T-helper 2 cell (primary cell): ENCODE measurements at regions not wholly inside any gene's neighbourhood (a gene's known extent, or its start where the extent isn't known, plus 50 kb on each side); places are given as distances from the start of the nearest gene placed in this dataset.

Experiments used
- DNase-seq, 5 experiments: peaks; one replicate each; pipeline versions ENCODE4 v3.0.0 to v3.0.0-alpha.2; 2012 to 2022

DNA sequence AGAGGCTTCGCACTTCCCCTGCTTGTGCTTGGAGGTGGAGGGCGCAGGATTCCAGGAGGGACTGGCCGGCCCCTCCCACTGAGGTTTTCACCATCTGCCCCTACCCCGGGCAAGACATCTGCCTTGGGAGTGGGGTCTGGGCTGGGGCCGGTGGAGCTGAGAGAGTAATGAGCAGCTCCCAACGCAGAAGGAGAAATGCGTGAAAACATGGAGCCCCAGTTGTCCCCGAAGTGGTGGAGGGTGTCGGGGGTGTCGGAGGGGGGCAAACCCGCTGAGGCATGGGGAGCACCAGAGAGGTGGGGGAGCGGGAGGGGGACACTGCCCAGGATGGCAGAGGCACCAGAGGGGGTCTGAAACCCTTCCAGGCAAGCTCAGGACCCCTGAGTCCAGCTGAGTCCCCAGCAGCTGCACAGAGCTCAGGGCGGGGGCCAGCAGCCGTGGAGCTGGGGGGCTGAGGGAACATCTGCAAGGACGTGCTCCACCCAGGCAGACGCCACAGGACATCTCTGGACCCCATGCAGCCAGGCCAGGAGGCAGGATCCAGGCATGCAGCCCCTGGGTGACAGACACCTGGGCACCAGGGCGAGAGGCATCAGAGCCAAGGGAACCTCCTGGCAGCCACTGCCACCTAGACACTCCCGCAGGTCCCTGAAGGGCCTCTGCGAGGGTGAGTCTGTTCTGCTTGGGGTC, 110.6 kb downstream of the SIK1 start:
- no peak for DNase-seq

DNA sequence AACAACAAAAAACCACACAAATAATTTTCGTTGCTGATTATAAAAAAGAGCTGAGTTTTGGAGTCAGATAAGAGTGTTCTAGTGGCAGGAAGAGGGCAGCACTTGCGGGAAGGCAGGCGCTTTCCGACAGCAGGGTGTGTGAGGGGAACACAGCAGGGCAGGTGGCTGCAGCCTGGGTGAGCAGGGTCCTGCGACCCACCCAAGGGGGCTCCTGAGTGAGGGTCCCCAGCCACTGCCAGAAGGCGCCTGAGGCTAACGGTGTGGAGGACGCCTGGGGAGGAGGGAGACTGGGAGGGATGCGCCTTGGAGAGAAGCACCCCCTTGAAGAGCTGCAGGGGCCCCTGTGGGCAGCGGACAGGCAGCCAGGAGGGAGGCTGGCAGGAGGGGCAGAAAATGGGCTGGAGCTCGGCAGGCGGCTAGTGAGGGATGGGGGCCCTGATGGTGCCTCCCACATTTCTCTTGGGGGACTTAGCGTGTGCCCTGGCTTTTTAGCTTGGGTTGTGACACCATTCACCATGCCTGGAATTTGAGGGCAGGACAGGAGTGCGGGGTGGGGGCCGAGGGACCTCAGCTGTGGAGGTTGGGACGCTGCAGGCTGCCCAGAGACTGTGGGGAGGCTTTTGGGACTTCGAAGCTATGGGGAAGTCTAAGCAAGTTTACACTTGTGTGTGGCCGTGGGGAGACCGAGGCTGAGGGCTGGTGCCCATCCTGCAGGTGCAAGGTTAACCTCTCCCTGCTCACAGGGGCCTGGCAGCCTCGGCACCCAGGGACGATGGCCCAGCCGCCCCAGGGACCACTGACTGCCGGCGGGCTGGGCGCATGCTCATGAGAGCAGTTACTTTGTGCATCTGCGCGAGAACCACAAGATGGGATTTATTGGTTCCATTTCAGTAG, 111.4 kb downstream of the SIK1 start:
- peak in 2 of 5 experiments; percentile 19 to 31 for DNase-seq

DNA sequence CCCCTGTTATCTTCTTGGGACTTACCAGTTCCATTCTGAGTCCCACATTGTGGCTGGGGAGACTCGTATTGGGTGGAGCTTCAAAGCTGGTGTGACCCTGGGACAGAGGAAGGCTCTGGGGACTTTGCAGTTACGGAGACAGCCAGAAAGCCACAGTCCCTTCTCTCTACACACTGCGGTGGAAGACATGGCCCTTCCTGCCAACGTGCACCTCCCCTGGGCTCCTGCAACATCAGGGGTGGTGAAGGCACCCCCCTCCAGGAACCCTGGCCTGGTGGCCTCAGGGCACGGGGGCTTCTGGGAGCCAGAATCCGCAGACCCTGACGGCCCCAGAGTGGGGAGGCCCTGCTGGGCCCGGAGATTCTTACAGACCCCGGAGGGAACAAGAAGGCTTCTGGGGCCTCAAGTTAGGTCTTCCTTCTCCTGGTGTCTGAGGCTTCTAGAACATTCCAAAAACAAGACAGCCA, 113.0 kb downstream of the SIK1 start:
- DNase-seq = no peak

DNA sequence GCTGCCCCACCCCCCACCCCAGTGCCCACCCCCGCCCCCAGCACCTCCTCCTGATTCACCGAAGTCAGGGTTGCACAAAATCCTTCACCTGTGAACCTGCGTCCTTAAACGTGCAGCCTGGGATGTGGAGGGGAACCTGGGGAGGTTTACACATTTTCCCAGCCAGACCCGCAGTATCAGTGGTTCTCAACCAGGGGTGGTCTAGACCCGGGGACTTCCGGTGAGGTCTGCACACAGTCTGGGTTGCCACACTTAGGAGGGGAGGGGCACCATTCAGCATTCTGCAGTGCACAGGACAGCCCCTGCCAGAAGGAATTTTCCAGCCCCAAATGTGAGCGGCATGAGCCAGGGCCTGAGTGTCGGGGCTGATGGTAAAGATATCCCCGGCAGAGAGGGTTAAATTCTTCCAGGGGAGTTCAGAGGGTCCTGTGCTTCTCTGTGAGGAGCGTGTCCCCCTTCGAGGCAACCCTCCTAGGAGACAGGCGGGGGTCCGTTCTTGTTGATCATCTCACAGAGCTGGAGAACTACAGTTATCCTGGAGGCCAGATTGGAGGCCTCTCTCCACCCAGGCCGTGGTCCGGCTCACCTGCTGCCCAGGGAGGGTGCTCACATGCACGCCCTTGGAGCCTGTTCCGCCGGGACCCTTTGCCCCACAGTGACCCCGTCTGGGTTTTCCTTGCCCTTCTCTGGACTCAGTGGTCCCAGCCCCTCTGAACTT, 113.6 kb downstream of the SIK1 start:
- DNase-seq = no peak

DNA sequence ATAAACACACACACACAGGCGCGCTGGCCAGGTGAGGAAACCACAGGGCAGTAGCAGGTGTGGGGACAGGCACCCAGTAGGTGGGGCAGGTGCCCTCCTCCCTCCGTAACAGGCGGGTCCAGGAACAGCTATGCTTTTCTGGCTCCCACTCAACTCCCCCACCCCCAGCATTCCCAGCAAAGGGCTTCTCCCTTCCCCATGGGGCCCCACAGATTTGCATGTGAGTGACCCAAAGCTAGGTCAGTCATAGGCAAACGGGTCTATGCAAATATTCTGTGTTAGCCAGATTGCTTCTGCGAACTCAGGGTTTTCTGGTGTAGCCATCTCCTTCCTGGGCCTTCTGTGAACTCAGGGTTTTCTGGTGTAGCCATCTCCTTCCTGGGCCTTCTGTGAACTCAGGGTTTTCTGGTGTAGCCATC, 114.2 kb downstream of the SIK1 start:
- no peak for DNase-seq

DNA sequence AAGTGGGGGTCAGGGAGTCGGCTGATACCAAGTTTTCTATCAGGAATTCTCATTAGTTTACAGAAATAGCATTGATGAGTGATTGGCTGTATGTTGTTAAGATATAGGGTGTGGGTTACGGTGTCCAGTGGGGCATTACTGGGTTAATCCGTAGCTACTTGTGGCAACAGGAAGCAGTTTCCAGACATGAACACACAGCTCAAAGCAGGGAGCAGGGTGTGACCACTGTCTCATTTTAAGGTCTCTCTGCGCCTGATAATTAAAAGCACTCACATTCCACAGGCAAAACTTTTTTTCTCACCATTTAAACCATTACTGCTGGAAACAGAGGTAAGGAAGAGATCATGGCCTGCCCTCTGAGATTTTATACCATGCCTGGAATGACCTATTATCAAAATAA, 114.9 kb downstream of the SIK1 start:
- DNase-seq = no peak

DNA sequence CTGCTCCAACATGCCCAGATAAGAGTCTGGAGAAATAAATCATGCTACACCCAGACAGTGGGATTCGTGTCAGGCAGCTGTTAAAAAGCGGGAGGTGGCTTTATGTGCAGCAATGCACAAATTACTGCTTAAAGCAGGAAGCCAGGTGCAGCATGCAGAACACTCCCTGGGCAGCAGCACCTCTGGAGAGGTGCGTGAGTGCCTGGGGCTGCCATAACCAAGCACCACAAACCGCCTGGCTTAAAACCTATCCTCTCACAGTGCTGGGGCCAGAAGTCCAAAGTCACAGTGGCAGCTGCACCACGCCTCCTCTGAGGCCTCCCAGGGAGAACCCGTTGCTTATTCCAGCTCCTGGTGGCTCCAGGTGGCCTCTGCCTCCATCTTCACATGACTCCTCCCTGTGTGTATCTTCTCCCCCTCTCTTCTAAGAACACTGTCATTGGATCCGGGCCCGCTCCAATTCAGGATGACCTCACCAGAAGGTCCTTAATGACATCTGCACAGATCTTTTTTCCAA, 115.6 kb downstream of the SIK1 start:
- no peak for DNase-seq

DNA sequence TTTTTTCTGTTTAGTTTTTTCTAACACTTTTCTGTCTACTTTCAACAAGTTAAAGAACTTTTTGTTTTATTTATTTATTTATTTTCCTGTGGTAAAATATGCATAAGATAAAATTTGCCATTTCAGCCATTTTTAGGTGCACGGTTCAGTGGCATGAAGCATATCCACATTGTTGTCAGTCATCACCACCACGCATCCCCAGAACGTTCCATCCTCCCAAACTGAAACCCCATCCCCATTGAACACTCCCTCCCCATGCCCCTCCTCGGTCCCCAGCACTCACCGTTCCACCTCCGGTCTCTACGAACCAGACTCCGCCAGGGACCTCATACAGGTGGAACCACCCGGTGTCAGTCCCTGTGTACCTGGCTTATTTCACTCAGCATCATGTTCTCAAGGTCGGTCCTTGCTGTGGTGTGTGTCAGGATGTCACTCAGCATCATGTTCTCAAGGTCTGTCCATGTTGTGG, 118.1 kb downstream of the SIK1 start:
- DNase-seq = no peak

DNA sequence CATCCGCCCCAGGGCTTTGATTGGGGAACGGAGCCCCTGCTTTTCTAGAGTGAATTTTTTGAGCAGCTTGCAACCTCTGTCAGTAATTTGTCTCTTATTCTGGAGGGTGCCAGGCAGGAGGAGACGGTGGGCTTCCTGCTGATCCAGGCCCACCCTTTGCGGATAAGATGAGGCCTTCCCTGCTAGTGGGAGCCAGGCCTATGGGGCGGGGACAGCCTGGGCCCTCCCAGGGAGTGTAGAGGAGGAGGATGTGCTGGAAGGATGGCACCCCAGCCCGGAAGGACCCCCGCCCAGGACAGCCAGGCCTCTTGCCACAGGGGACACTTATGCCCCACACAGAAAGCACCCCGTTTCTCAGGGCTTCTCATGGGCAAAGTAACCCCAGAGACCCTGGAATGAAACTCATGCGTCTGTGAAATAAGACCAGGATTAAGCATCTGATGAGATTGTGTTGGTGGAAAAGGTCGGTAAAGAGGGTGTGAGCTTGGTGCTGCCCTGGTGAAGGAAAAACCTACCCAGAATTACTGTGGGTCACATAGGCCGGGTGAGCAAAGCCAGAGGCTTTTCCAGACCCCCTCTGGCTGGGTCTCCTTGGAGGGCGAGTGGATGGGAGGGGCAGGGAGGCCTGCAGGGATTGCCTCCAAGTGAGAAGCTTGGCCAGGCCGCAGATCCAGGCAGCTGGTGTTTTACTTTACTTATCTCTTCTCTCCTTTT, 118.7 kb downstream of the SIK1 start:
- DNase-seq = no peak

DNA sequence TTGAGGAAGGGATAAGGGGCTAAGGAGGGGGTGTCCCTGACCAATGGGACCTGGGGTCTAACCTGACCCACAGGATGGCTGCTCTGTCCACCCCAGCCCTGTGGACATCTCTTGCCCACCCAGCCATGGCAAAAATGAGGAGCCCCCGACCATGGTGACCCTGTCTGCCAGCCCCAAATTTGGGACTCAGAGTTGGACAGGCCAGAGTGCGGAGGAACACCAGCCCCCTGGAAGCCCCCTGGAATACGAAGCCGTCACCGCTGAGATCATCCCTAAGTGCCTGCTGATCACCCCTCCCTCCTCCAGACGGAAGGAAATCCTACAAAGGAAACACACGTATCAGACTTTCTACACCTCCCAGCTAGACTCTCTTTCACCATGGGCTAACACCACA, 119.3 kb downstream of the SIK1 start:
- DNase-seq = no peak

DNA sequence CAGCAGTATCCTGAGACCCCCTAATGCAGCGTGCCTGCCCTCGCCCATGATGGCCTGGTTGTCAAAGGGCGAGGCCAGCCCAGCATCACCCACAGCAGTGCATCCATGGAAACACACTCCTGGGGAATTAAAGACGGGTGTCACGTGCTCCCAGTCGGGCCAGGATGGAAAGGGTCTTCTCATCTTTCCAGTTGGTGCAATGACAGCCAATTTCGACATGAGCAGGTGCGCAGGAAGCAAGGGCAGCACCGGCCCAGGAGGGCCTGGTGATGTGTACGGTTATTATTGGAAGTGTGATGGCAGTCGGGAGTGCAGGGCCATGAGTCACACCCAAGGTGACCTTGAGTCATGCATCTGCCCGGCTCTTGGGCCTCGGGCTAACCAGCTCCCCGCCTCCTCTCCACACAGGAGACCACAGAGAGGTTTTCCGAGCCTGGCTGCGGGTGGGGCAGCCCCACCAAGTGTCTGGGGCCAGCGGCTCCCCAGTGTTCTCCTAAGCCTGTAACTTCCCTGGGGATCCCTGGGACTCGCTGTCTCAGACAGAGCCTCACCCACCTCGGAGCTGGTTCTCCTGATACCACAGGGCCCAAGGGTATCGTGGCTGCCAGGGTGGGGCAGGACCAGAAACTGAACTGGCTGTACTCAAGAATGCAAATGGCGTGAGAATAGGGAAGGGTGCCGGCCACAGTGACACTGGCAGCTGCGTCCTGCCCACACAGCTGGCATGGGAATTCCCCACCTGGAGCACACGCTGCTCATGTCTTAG, 119.8 kb downstream of the SIK1 start:
- DNase-seq = no peak

DNA sequence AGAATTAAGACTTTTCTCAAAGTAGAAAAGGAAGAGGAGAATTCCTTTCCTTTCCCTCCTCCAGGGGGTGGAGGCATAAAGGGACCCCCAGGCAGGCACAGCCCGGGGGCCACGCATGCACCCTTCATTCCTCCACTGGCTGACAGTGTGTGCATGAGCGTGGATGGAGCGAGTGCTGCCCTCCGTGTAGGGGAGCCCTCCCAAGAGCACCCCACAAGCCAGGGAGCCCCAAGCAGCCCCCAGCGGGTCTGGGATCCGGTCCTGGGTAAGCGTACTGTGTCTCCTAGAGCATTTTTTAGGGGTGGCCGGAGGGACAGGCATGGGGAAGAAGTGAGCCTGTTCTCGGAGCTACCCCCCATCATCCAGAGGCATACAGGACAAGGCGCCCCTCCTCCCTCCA, 120.5 kb downstream of the SIK1 start:
- no peak for DNase-seq

DNA sequence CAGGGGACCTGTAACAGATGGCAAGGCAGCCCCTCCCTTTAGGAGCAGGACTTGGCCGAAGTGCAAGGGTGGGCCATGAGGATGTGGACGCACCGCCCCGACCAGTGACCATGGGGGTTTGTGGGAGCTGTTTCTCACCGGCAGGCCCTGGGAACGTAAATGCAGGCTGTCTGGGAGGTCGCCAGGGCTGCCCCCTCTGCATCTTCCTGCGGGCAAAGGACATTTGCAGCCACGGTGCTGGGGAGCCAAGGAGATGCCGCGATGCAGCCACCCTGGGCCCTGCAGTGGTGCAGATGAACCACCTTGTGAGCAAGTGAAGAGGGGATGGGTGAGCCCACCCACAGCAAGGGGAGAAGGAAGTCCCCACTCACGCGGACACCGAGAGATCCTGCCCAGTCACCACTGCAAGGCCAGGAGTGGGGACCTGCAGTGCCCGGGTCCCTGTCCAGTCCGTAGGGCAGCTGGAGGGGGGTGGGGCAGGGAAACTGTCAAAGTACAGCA, 121.1 kb downstream of the SIK1 start:
- DNase-seq = no peak

DNA sequence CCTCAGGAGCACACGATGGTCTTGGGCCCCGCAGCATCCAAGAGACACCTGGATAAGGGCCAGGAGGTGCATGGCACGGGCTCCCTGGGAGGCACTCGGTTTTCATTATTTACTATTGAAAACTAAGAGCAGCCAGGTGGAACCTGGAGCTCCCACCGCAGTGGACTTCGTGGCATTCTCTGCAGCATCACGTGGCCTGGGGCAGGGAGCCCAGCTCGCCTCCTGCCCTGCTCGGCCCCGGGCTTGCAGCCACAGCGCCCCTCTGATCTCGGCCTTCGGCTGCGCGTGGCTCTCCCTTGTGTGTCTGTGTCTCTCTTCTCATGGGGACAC, 121.6 kb downstream of the SIK1 start:
- no peak for DNase-seq

DNA sequence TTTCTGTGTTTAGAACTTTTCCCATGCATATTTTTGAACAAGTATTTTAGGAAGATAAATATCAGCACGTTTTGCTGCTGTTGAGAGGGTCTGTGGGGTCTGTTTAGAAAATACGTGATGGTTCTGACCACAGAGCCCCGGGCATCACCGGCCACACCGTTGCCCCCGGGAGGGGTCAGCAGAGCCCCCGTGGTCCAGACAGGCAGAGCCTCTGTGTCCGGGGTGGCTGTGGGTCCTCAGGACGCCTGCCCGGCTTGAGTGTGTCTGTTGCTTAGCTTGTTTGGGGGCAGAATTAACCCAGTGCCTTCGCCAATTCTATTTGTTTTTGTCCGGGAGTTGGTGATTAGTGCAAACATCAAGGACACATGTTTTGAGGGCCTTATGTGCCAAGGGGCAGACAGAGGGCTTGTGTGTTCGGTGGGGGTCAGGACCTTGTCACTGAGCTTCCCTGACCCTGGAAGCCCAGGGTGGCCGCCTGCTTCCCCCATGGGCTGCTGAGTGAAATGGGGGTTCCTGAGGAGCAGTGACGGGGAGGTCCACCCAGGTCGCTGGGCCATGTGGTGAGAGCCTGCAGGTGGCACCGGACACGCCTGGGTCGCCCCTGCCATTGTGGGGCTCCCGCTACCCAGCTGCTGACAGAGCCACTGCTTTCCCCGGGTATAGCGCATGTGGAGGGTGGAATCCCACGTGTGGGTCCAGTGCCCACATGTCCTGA, 122.2 kb downstream of the SIK1 start:
- no peak for DNase-seq

DNA sequence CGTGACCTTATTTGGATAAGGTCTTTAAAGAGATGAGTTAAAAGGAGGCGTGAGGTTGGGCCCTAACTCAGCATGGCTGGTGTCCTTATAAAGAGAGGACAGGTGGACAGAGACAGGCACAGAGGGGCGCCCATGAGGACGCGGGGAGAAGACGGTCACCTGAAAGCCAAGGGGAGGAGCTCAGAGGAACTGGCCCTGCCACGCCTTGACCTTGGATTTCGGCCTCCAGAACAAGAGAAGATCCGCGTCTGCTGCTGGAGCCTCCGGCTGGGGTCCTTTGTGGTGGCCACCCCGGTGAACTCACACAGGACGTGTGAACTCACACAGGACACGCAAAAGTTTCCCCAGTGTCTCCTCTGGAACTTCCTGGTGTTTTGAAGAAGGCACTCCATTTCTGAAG, 122.7 kb downstream of the SIK1 start:
- no peak for DNase-seq

DNA sequence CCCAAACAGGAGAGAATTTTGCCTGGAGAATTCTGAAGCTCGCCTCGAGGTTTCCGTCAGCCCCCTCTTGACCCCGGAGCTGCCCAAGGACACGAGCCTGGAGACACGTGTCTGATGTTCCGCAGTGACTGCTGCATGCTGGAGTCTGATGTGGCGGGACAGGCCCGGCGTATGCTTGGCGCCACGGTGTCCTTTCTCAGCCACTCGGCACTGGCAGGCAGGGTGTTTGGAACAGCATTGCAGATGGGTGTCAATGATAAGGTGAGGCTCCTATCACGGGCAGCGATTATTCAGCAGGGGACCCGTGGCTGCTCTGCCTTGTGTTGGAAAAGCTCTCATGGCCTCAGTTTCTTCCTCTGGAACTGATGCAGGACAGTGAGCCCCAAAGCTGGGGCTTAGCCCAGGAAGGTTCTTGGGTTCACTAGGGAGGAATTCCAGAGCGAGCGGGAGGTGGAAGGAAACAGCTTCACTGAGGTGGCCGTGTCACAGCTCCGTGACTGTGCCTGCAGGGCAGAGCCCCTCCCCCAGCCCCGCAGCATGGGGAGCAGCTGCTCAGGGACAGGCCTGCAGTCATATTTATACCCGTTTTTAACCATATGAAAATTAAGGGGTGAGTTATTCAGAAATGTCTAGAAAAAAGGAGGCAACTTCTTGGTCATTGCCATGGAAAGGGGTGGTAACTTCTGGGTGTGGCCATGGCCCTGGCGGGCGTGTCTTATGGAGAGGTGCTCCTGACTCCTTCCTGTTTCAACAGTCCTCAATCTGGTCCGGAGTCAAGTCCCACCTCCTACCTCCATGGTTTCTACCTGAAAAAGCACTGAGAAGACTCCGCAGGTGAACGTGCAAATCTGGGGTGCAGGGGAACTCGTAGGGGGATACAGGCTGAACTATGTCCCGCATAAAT, 123.4 kb downstream of the SIK1 start:
- no peak for DNase-seq

DNA sequence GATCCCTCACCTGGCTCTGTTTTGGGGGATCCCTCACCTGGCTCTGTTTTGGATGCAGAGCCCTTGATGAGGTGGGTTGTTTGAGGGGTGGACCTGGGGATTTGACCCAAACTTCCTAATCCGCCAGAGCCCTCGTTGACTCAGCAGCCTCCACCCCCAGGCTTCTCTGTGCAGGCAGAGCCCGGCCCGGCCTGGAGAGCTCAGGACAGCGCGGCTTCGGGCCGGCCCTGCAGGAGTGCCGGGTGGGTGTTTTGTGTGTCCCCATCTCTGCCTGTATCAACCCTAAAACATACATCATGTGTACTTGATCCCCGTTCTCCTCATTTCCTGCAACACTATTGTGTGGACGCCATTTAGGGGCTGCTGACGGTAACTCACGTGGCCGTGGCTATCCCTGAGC, 124.2 kb downstream of the SIK1 start:
- no peak for DNase-seq

DNA sequence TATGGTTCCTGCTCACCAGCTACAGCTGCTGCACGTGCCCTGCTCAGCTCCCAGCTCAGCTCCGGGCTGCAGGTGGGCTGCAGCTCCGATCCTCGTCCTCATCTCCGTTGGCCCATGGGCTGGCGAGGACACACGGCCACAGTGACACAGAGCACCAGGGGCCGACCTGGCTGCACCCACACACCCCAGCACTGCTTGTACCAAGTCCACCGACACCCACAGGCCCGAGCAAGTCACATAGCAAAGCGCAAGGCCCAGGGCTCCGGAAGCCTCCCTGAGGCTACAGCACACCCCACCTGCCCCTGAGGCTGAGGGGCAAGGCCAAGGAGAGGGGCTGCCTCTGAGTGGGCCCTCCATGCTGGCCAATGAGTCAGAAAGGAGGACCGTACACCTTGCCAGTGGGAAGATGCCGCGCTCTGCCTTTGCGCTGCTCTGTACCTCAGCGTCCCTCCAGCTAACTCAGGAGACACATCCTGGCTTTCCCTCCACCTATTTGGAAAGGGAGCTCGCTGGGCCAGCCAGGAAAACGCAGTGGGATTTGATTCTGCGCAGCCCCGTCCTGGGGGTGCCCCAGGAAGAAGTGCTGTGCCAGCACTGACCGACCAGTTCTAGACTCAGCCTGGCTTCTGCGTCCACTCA, 124.8 kb downstream of the SIK1 start:
- no peak for DNase-seq
